PC-3 (cell line): ENCODE measurements at regions not wholly inside any gene's neighbourhood (a gene's known extent, or its start where the extent isn't known, plus 50 kb on each side); places are given as distances from the start of the nearest gene placed in this dataset.

Experiments
- ATAC-seq: fragments of 200-7000 bp; cut with Tn5 transposase; 2 replicates; pipeline ENCODE4 v1.9.1; 2020; ENCODE audit warnings: mild to moderate bottlenecking, moderate library complexity
- BruUV-seq: library from RNA; stranded (reverse); fragments of 400-500 nt; replicated peaks from 2 replicates; lab custom pipeline; 2021; lab: Mats Ljungman, UMichigan
- CTCF ChIA-PET: fragments of 300-600 bp; sonication (Branson Sonifier 250); formaldehyde crosslinking; loops from one replicate; lab custom pipeline; 2022; ENCODE audit warnings: antibody characterized with exemption; lab: Charles Lee
- POLR2A ChIA-PET: fragments of 300-600 bp; sonication (Branson Sonifier 250); formaldehyde crosslinking; loops from one replicate; lab custom pipeline; 2022; ENCODE audit warnings: antibody characterized with exemption; ENCODE audit not compliant: unreplicated experiment; lab: Charles Lee
- DNase-seq: peaks from one replicate; pipeline ENCODE4 v3.0.0-alpha.2; 2015
- H2AFZ ChIP-seq: fragments of 300-600 bp; sonication (generic); 2 replicates; pipeline ENCODE4 v1.6.0; 2016; ENCODE audit warnings: antibody characterized with exemption, low read length
- H3F3A ChIP-seq: fragments of 300-600 bp; sonication (generic); one replicate; pipeline ENCODE4 v1.6.0; 2017; ENCODE audit warnings: antibody characterized with exemption, low read length, control low read depth, mild to moderate bottlenecking; ENCODE audit not compliant: unreplicated experiment
- H3K27ac ChIP-seq: fragments of 300-600 bp; sonication (generic); 2 replicates; pipeline ENCODE4 v1.5.1; 2016; ENCODE audit warnings: mild to moderate bottlenecking, low read length
- H3K27me3 ChIP-seq: fragments of 300-600 bp; sonication (generic); 2 replicates; pipeline ENCODE4 v1.6.1; 2016; ENCODE audit warnings: low read length, mixed read lengths
- H3K36me3 ChIP-seq: fragments of 300-600 bp; sonication (generic); 2 replicates; pipeline ENCODE4 v1.6.1; 2016; ENCODE audit warnings: low read depth, mixed run types, low read length, mixed read lengths
- H3K4me1 ChIP-seq: fragments of 300-600 bp; sonication (generic); 2 replicates; pipeline ENCODE4 v1.5.1; 2016; ENCODE audit warnings: low read length; ENCODE audit not compliant: insufficient read depth
- H3K4me2 ChIP-seq: fragments of 300-600 bp; sonication (generic); 2 replicates; pipeline ENCODE4 v1.6.0; 2016; ENCODE audit warnings: low read length
- H3K4me3 ChIP-seq: fragments of 300-600 bp; sonication (generic); 2 replicates; pipeline ENCODE4 v1.5.1; 2016; ENCODE audit warnings: mild to moderate bottlenecking, low read length, mixed read lengths
- H3K79me2 ChIP-seq: fragments of 300-600 bp; sonication (generic); 2 replicates; pipeline ENCODE4 v1.6.1; 2017; ENCODE audit warnings: low read length, mixed read lengths
- H3K9ac ChIP-seq: fragments of 300-600 bp; sonication (generic); 2 replicates; pipeline ENCODE4 v1.6.0; 2016; ENCODE audit warnings: mild to moderate bottlenecking, low read length
- H3K9me2 ChIP-seq: fragments of 300-600 bp; sonication (generic); replicated peaks from 2 replicates; pipeline ENCODE4 v1.6.1; 2016; ENCODE audit warnings: mixed run types, low read length, mixed read lengths
- H3K9me3 ChIP-seq: fragments of 300-600 bp; sonication (generic); 2 replicates; pipeline ENCODE4 v1.6.1; 2016; ENCODE audit warnings: low read length, mixed read lengths
- H4K20me1 ChIP-seq: fragments of 300-600 bp; sonication (generic); 2 replicates; pipeline ENCODE4 v1.6.1; 2016; ENCODE audit warnings: low read length, mixed read lengths
- CTCF ChIP-seq: fragments of 300-600 bp; sonication (generic); conservative IDR thresholded peaks from 2 replicates; pipeline ENCODE4 v1.5.1; 2017; ENCODE audit warnings: antibody characterized with exemption, low read depth, mild to moderate bottlenecking, low read length
- EZH2 ChIP-seq: fragments of 300-600 bp; sonication (generic); IDR thresholded peaks from one replicate; pipeline ENCODE4 v1.6.1; 2017; ENCODE audit warnings: antibody characterized with exemption, mild to moderate bottlenecking, low read length; ENCODE audit not compliant: unreplicated experiment
- EZH2phosphoT487 ChIP-seq: fragments of 300-600 bp; sonication (generic); IDR thresholded peaks from 2 replicates; pipeline ENCODE4 v1.6.1; 2018; ENCODE audit warnings: mild to moderate bottlenecking, antibody characterized with exemption, low read length, borderline replicate concordance
- intact Hi-C: fragments of 100-400 bp; cut with micrococcal nuclease; formaldehyde crosslinking; loops from 2 replicates; pipeline ENCODE4 v1.9.0; 2023

- Histone ChIP-seq H3K4me2 (no peak overlapping the region), H3K79me2 (no peaks in the 10 kb centered on the region), H3K4me1 (peaks cover 9% of the 10 kb centered on the region), H4K20me1 (no peaks in the 10 kb centered on the region), H3K27me3 (no peaks in the 10 kb centered on the region), H3K4me3 (no peak overlapping the region), H3K36me3 (no peaks in the 10 kb centered on the region), H3K9me2 (no peaks in the 10 kb centered on the region), H3K27ac (no peak overlapping the region), H3K9me3 (no peaks in the 10 kb centered on the region), H3F3A (no peaks in the 10 kb centered on the region), H3K9ac (no peak overlapping the region), H2AFZ (no peak overlapping the region)
- BruUV-seq = no TSS peak
- TF ChIP-seq CTCF (no peak), EZH2 (no peak), EZH2phosphoT487 (no peak)
- no peak for DNase-seq
- intact Hi-C loops = no loop called here
- ChIA-PET POLR2A (no interaction called here), CTCF (no interaction called here)
- ATAC-seq = no peak
Observed at GRCh38 chr5:92930057-92930456, 651.0 kb downstream of the NR2F1-AS1 start.

GRCh38 chr5:92927291-92927778 is 653.7 kb downstream of the NR2F1-AS1 start:
- ChIA-PET CTCF (no interaction called here), POLR2A (no interaction called here)
- no peaks in the 10 kb centered on the region for H3F3A ChIP-seq
- peak; percentile 53 for DNase-seq
- peak overlapping the region; percentile 23; the same call in 1 of the 2 replicates for H2AFZ ChIP-seq
- no TSS peak for BruUV-seq
- H3K79me2 ChIP-seq = no peaks in the 10 kb centered on the region
- H3K36me3 ChIP-seq = no peaks in the 10 kb centered on the region
- H3K27me3 ChIP-seq = no peaks in the 10 kb centered on the region
- intact Hi-C loops = no loop called here
- no peak overlapping the region for H3K4me3 ChIP-seq
- ATAC-seq = peak; percentile 35; the same call in 1 of the 2 replicates
- peaks cover 9% of the 10 kb centered on the region for H3K4me1 ChIP-seq
- H3K9me3 ChIP-seq = no peaks in the 10 kb centered on the region
- H3K9me2 ChIP-seq = no peaks in the 10 kb centered on the region
- no peak overlapping the region for H3K27ac ChIP-seq
- no peaks in the 10 kb centered on the region for H4K20me1 ChIP-seq
- no peak overlapping the region for H3K4me2 ChIP-seq
- TF ChIP-seq EZH2phosphoT487 (no peak), EZH2 (no peak), CTCF (no peak)
- no peak overlapping the region for H3K9ac ChIP-seq

GRCh38 chr5:92923885-92924284 is 657.1 kb downstream of the NR2F1-AS1 start:
- DNase-seq (no peak), ATAC-seq (no peak)
- no TSS peak for BruUV-seq
- no peak for TF ChIP-seq EZH2
- TF ChIP-seq CTCF = no peak
- no peak for TF ChIP-seq EZH2phosphoT487
- no peak overlapping the region for H3K9ac ChIP-seq
- no peaks in the 10 kb centered on the region for H3K9me3 ChIP-seq
- H3K27me3 ChIP-seq = no peaks in the 10 kb centered on the region
- CTCF ChIA-PET = no interaction called here
- no peaks in the 10 kb centered on the region for H3F3A ChIP-seq
- H3K4me1 ChIP-seq = peaks cover 9% of the 10 kb centered on the region
- peaks cover 3% of the 10 kb centered on the region; the same call in 1 of the 2 replicates for H3K9me2 ChIP-seq
- no peaks in the 10 kb centered on the region for H3K79me2 ChIP-seq
- no peak overlapping the region for H3K4me3 ChIP-seq
- H4K20me1 ChIP-seq = no peaks in the 10 kb centered on the region
- POLR2A ChIA-PET = no interaction called here
- no peak overlapping the region for H3K4me2 ChIP-seq
- H2AFZ ChIP-seq = no peak overlapping the region
- H3K27ac ChIP-seq = no peak overlapping the region
- no peaks in the 10 kb centered on the region for H3K36me3 ChIP-seq
- intact Hi-C loops = no loop called here
